ENCODE measurements at regions not wholly inside any gene's neighbourhood (a gene's known extent, or its start where the extent isn't known, plus 50 kb on each side); places are given as distances from the start of the nearest gene placed in this dataset.

- Histone ChIP-seq H3K9me3 (no peaks in the 10 kb centered on the region), H3K4me3 (no peak overlapping the region), H3K4me1 (no peaks in the 10 kb centered on the region), H3K27me3 (no peaks in the 10 kb centered on the region), H3K27ac (no peak overlapping the region), H3K36me3 (ENCODE audit: low read depth, missing control alignments) (no peaks in the 10 kb centered on the region)
- intact Hi-C loops (cut with DNase I; ENCODE audit: low total_unique reads): no loop called here
- DNase-seq: no peak
- TF ChIP-seq CTCF (IDR thresholded peaks at IDR 0.05) (no peak), POLR2A (IDR thresholded peaks at IDR 0.05) (no peak)
- 60 to 66% methylated on average over 10 to 11 of the region's 11 CpGs for WGBS, 2 donors
Measured at GRCh38 chr18:43589611-43590151, 312.4 kb upstream of the SYT4 start.

GRCh38 chr18:43590182-43590903 is 313.1 kb upstream of the SYT4 start:
- Histone ChIP-seq H3K27ac (no peak overlapping the region), H3K4me3 (no peak overlapping the region), H3K9me3 (no peaks in the 10 kb centered on the region), H3K27me3 (no peaks in the 10 kb centered on the region), H3K36me3 (ENCODE audit: low read depth, missing control alignments) (no peaks in the 10 kb centered on the region), H3K4me1 (no peaks in the 10 kb centered on the region)
- DNase-seq: no peak
- TF ChIP-seq CTCF (IDR thresholded peaks at IDR 0.05) (no peak), POLR2A (IDR thresholded peaks at IDR 0.05) (no peak)
- intact Hi-C loops (cut with DNase I; ENCODE audit: low total_unique reads): no loop called here
- WGBS, 2 donors: 50 to 86% methylated on average over 1 to 20 of the region's 20 CpGs

GRCh38 chr18:43592269-43592668 is 315.0 kb upstream of the SYT4 start:
- H3K4me3 ChIP-seq: no peak overlapping the region
- 80 to 86% methylated on average over 2 of the region's 2 CpGs for WGBS, 2 donors
- H3K27me3 ChIP-seq: no peaks in the 10 kb centered on the region
- intact Hi-C loops (cut with DNase I; ENCODE audit: low total_unique reads): no loop called here
- no peak overlapping the region for H3K27ac ChIP-seq
- no peaks in the 10 kb centered on the region for H3K4me1 ChIP-seq
- H3K9me3 ChIP-seq: no peaks in the 10 kb centered on the region
- H3K36me3 ChIP-seq (ENCODE audit: low read depth, missing control alignments): no peaks in the 10 kb centered on the region
- no peak for DNase-seq
- TF ChIP-seq CTCF (IDR thresholded peaks at IDR 0.05) (no peak), POLR2A (IDR thresholded peaks at IDR 0.05) (no peak)

- no peak overlapping the region for H3K4me3 ChIP-seq
- no peaks in the 10 kb centered on the region for H3K27me3 ChIP-seq
- intact Hi-C loops (cut with DNase I; ENCODE audit: low total_unique reads): no loop called here
- H3K9me3 ChIP-seq: no peaks in the 10 kb centered on the region
- no peaks in the 10 kb centered on the region for H3K36me3 ChIP-seq (ENCODE audit: low read depth, missing control alignments)
- DNase-seq: no peak
- no peak overlapping the region for H3K27ac ChIP-seq
- H3K4me1 ChIP-seq: no peaks in the 10 kb centered on the region
- TF ChIP-seq POLR2A (IDR thresholded peaks at IDR 0.05) (no peak), CTCF (IDR thresholded peaks at IDR 0.05) (peak in 2 of 3 experiments; percentile 25 to 37)
- WGBS, 2 donors: 64 to 65% methylated on average over 3 of the region's 3 CpGs
Measured at GRCh38 chr18:43596105-43596712, 318.9 kb upstream of the SYT4 start.
